ENCODE measurements at regions not wholly inside any gene's neighbourhood (a gene's known extent, or its start where the extent isn't known, plus 50 kb on each side); places are given as distances from the start of the nearest gene placed in this dataset.
"Not testable (repeated sequence)": the region's sequence is repeated elsewhere in the genome, so short reads cannot be mapped to it uniquely, and the experiment has no call there.

- Histone ChIP-seq H3K4me1 (ENCODE audit: control insufficient read depth, insufficient read depth, low read length) (no peaks in the 10 kb centered on the region), H3K36me3 (ENCODE audit: control insufficient read depth, insufficient read depth, low read length) (no peaks in the 10 kb centered on the region), H3K9ac (ENCODE audit: low read depth, low read length) (no peak overlapping the region), H3K9me3 (ENCODE audit: control insufficient read depth, insufficient read depth, low read length) (no peaks in the 10 kb centered on the region), H3K27me3 (ENCODE audit: control insufficient read depth, insufficient read depth, low read length) (no peaks in the 10 kb centered on the region), H3K4me3 (ENCODE audit: low read depth, low read length) (no peak overlapping the region)
Observed at GRCh38 chr1:199945591-199945990, 81.9 kb upstream of the NR5A2 start.

DNA sequence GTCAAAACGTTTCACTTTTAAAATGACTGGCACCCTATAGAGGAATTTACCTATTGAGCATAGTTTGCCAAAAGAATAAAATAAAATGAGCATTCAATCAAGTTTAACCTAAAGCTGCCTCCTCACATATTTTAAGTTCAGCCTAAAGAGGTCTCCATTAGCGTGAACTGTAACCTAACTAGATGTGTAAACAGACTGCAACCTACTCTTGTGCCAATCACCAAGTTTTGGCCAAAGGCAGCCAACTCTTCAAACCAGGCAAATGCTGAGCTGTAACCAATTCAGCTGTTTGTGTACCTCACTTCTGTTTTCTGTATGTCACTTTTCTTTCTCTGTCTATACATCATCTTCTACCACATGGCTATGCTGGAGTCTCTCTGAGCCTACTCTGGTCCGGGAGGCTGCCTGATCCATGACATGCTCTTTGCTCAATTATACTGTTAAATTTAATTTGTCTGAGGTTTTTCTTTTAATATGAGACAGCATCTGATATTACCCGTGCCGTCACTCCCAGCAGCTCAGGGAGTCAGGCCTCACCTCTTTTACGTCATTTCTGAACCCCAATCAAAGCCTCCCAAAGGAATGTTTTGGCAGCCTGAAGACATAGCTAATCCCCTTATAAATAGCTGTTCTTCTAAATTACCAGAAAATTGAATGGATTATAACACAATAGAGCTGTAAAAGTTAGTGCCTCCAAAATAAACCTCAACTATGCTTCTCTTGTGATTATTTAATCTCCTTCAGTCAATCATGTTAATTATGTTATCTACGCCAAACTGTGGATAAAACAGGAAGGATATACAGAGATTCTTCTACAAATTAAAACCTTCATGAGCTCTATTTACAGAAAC is 81.0 kb upstream of the NR5A2 start:
- Histone ChIP-seq H3K4me3 (ENCODE audit: low read depth, low read length) (no peak overlapping the region), H3K9ac (ENCODE audit: low read depth, low read length) (no peak overlapping the region), H3K36me3 (ENCODE audit: control insufficient read depth, insufficient read depth, low read length) (no peaks in the 10 kb centered on the region), H3K4me1 (ENCODE audit: control insufficient read depth, insufficient read depth, low read length) (no peaks in the 10 kb centered on the region), H3K9me3 (ENCODE audit: control insufficient read depth, insufficient read depth, low read length) (no peaks in the 10 kb centered on the region), H3K27me3 (ENCODE audit: control insufficient read depth, insufficient read depth, low read length) (no peaks in the 10 kb centered on the region)

GRCh38 chr1:199948587-199949280 is 78.8 kb upstream of the NR5A2 start:
- Histone ChIP-seq H3K9me3 (ENCODE audit: control insufficient read depth, insufficient read depth, low read length) (no peaks in the 10 kb centered on the region), H3K36me3 (ENCODE audit: control insufficient read depth, insufficient read depth, low read length) (no peaks in the 10 kb centered on the region), H3K4me1 (ENCODE audit: control insufficient read depth, insufficient read depth, low read length) (no peaks in the 10 kb centered on the region), H3K9ac (ENCODE audit: low read depth, low read length) (no peak overlapping the region), H3K4me3 (ENCODE audit: low read depth, low read length) (no peak overlapping the region), H3K27me3 (ENCODE audit: control insufficient read depth, insufficient read depth, low read length) (no peaks in the 10 kb centered on the region)

DNA sequence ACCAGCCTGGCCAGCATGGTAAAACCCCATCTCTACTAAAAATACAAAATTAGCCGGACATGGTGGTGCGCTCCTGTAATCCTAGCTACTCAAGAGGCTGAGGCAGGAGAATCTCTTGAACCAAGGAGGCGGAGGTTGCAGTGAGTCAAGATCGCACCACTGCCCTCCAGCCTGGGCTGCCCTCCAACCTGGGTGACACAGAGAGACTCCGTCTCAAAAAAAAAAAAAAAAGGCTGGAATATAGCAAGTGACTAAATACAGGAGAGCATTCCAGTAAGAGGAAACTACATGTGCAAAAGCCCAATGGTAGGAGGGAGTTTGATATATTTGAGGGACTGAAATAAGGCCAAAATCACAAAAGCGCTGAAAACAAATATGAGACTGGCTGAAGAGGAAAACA is 76.5 kb upstream of the NR5A2 start:
- not testable (repeated sequence) for H3K27me3 ChIP-seq (ENCODE audit: control insufficient read depth, insufficient read depth, low read length); H3K36me3 ChIP-seq (ENCODE audit: control insufficient read depth, insufficient read depth, low read length); H3K4me1 ChIP-seq (ENCODE audit: control insufficient read depth, insufficient read depth, low read length); H3K9ac ChIP-seq (ENCODE audit: low read depth, low read length); H3K9me3 ChIP-seq (ENCODE audit: control insufficient read depth, insufficient read depth, low read length); H3K4me3 ChIP-seq (ENCODE audit: low read depth, low read length)

- H3K4me1 ChIP-seq (ENCODE audit: control insufficient read depth, insufficient read depth, low read length) = no peaks in the 10 kb centered on the region
Observed at GRCh38 chr1:199953651-199954050, 73.9 kb upstream of the NR5A2 start.

DNA sequence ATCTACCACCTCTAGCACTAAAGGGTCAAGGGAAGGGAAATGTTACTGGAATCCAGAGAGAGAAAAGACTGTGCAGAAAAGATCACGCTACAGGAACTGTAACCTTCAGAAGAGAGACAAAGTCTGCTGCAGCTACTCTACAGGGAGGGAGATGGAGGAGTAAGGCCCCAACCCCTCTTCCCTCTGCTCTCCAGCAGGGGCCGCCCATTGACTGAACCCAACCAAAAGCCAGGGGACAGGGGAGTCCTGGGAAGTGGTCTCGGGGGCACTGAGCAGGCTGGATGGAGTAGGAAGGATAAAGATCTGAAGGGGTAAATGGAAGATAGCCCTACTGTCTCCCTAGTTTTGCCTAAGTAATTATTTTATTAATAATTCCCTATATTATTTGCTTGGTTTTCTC is 72.8 kb upstream of the NR5A2 start:
- Histone ChIP-seq H3K9me3 (ENCODE audit: control insufficient read depth, insufficient read depth, low read length) (no peaks in the 10 kb centered on the region), H3K9ac (ENCODE audit: low read depth, low read length) (no peak overlapping the region), H3K4me3 (ENCODE audit: low read depth, low read length) (no peak overlapping the region), H3K27me3 (ENCODE audit: control insufficient read depth, insufficient read depth, low read length) (no peaks in the 10 kb centered on the region), H3K36me3 (ENCODE audit: control insufficient read depth, insufficient read depth, low read length) (no peaks in the 10 kb centered on the region), H3K4me1 (ENCODE audit: control insufficient read depth, insufficient read depth, low read length) (no peaks in the 10 kb centered on the region)

More at GRCh38 chr1:199953651-199954050, 73.9 kb upstream of the NR5A2 start:
- H3K27me3 ChIP-seq (ENCODE audit: control insufficient read depth, insufficient read depth, low read length) = no peaks in the 10 kb centered on the region
- no peak overlapping the region for H3K4me3 ChIP-seq (ENCODE audit: low read depth, low read length)
- no peak overlapping the region for H3K9ac ChIP-seq (ENCODE audit: low read depth, low read length)
- no peaks in the 10 kb centered on the region for H3K36me3 ChIP-seq (ENCODE audit: control insufficient read depth, insufficient read depth, low read length)
- no peaks in the 10 kb centered on the region for H3K9me3 ChIP-seq (ENCODE audit: control insufficient read depth, insufficient read depth, low read length)

GRCh38 chr1:199955235-199955634 is 72.3 kb upstream of the NR5A2 start:
- Histone ChIP-seq H3K36me3 (ENCODE audit: control insufficient read depth, insufficient read depth, low read length) (no peaks in the 10 kb centered on the region), H3K9ac (ENCODE audit: low read depth, low read length) (no peak overlapping the region), H3K27me3 (ENCODE audit: control insufficient read depth, insufficient read depth, low read length) (no peaks in the 10 kb centered on the region), H3K4me3 (ENCODE audit: low read depth, low read length) (no peak overlapping the region), H3K4me1 (ENCODE audit: control insufficient read depth, insufficient read depth, low read length) (no peaks in the 10 kb centered on the region), H3K9me3 (ENCODE audit: control insufficient read depth, insufficient read depth, low read length) (no peaks in the 10 kb centered on the region)

- Histone ChIP-seq H3K9me3 (ENCODE audit: control insufficient read depth, insufficient read depth, low read length) (no peaks in the 10 kb centered on the region), H3K9ac (ENCODE audit: low read depth, low read length) (no peak overlapping the region), H3K4me3 (ENCODE audit: low read depth, low read length) (no peak overlapping the region), H3K4me1 (ENCODE audit: control insufficient read depth, insufficient read depth, low read length) (no peaks in the 10 kb centered on the region), H3K36me3 (ENCODE audit: control insufficient read depth, insufficient read depth, low read length) (no peaks in the 10 kb centered on the region), H3K27me3 (ENCODE audit: control insufficient read depth, insufficient read depth, low read length) (no peaks in the 10 kb centered on the region)
Observed at GRCh38 chr1:199956005-199956404, 71.5 kb upstream of the NR5A2 start.

GRCh38 chr1:199959033-199959774 is 68.3 kb upstream of the NR5A2 start:
- no peaks in the 10 kb centered on the region for H3K9me3 ChIP-seq (ENCODE audit: control insufficient read depth, insufficient read depth, low read length)
- H3K9ac ChIP-seq (ENCODE audit: low read depth, low read length) = no peak overlapping the region
- no peak overlapping the region for H3K4me3 ChIP-seq (ENCODE audit: low read depth, low read length)

DNA sequence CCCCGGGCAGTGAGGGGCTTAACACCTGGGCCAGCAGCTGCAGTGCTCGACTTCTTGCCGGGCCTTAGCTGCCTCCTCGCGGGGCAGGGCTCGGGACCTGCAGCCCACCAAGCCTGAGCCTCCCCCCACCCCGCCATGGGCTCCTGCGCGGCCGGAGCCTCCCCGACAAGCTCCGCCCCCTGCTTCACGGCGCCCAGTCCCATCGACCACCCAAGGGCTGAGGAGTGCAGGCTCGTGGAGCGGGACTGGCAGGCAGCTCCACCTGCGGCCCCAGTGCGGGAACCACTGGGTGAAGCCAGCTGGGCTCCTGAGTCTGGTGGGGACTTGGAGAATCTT is 67.8 kb upstream of the NR5A2 start:
- Histone ChIP-seq H3K4me1 (ENCODE audit: control insufficient read depth, insufficient read depth, low read length) (no peaks in the 10 kb centered on the region), H3K9me3 (ENCODE audit: control insufficient read depth, insufficient read depth, low read length) (no peaks in the 10 kb centered on the region), H3K36me3 (ENCODE audit: control insufficient read depth, insufficient read depth, low read length) (no peaks in the 10 kb centered on the region), H3K4me3 (ENCODE audit: low read depth, low read length) (no peak overlapping the region), H3K9ac (ENCODE audit: low read depth, low read length) (no peak overlapping the region), H3K27me3 (ENCODE audit: control insufficient read depth, insufficient read depth, low read length) (no peaks in the 10 kb centered on the region)

More at GRCh38 chr1:199959033-199959774, 68.3 kb upstream of the NR5A2 start:
- H3K27me3 ChIP-seq (ENCODE audit: control insufficient read depth, insufficient read depth, low read length) = no peaks in the 10 kb centered on the region
- H3K36me3 ChIP-seq (ENCODE audit: control insufficient read depth, insufficient read depth, low read length) = no peaks in the 10 kb centered on the region
- H3K4me1 ChIP-seq (ENCODE audit: control insufficient read depth, insufficient read depth, low read length) = no peaks in the 10 kb centered on the region

DNA sequence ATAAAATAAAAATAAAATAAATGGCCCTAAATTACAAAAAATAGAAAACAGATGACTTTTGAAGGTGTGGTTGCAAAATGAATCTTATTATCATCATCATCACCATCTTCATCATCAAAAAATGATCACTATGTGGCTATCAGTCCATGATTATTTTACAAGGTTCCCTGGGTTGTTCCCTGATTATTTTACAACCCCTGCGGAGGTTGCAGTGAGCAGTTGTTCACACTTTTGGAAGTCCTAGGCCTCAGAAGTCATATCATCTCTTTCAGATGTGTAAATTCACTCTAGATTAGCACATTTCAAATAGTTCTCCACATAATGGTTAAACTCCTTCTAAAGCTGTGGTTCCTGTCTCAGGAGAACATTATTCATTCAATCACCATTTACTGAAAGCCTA is 57.4 kb upstream of the NR5A2 start:
- no peaks in the 10 kb centered on the region for H3K9me3 ChIP-seq (ENCODE audit: control insufficient read depth, insufficient read depth, low read length)
- H3K4me3 ChIP-seq (ENCODE audit: low read depth, low read length) = no peak overlapping the region

More for the DNA sequence above, 57.4 kb upstream of the NR5A2 start:
- Histone ChIP-seq H3K27me3 (ENCODE audit: control insufficient read depth, insufficient read depth, low read length) (no peaks in the 10 kb centered on the region), H3K4me1 (ENCODE audit: control insufficient read depth, insufficient read depth, low read length) (no peaks in the 10 kb centered on the region), H3K36me3 (ENCODE audit: control insufficient read depth, insufficient read depth, low read length) (no peaks in the 10 kb centered on the region), H3K9ac (ENCODE audit: low read depth, low read length) (peak overlapping the region; percentile 9)

All from iPS-15b (cell line).